ENCODE measurements at regions not wholly inside any gene's neighbourhood (a gene's known extent, or its start where the extent isn't known, plus 50 kb on each side); places are given as distances from the start of the nearest gene placed in this dataset.

DNA sequence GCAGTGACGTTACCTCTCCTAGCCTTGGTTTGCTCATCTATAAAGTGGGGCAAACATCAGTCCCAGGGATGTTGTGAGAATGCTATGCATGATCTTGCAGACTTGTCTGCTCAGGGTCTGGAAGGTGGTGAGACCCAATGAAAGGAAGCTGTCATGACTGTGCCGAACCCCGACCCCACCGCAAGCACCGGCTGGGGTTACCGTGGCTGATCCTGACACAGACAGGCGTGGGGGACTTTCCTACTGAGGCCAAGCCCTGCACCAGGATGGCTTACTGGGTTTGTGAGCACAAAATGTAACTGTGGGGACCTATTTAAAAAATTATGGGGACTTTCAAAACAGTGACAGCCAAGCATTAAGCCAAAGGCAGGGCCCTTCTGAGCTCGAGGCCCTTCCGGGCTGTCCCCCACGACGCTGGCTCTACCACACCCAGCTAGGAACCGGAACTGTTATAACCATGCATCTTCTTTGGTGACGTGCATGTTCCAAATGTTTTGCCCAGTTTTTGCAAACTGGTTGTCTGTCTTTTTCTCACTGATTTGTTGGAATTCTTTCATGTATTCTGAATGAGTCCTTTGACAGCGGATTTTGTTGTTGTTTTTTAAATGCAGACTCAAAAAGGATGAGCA lies 76.6 kb upstream of the PMEPA1 start:
- ChIA-PET POLR2A (no interaction called here), CTCF (no interaction called here)
- Histone ChIP-seq H3K9me3 (no peaks in the 10 kb centered on the region), H3K4me3 (ENCODE audit: low read depth, low read length) (no peak overlapping the region), H3K27me3 (replicated peaks; ENCODE audit: control insufficient read depth, insufficient read depth, low read length) (no peaks in the 10 kb centered on the region), H3K36me3 (ENCODE audit: control insufficient read depth, insufficient read depth, low read length) (no peaks in the 10 kb centered on the region), H3K4me1 (0 out of 2 replicates have a peak, but pooled peaks cover 5% of the 10 kb centered on the region)
- Mint-ChIP-seq H3K9me3 (ENCODE audit: unreplicated experiment) (peaks cover 5% of the 10 kb centered on the region), H3K36me3 (ENCODE audit: insufficient read depth, unreplicated experiment) (no peaks in the 10 kb centered on the region), H3K27me3 (ENCODE audit: insufficient read depth, unreplicated experiment) (no peaks in the 10 kb centered on the region), H3K4me1 (ENCODE audit: low read depth, unreplicated experiment) (peaks cover 6% of the 10 kb centered on the region), H3K27ac (ENCODE audit: unreplicated experiment) (no peak overlapping the region), H3K4me3 (ENCODE audit: unreplicated experiment) (no peak overlapping the region)
- TF ChIP-seq, protein P1, sequence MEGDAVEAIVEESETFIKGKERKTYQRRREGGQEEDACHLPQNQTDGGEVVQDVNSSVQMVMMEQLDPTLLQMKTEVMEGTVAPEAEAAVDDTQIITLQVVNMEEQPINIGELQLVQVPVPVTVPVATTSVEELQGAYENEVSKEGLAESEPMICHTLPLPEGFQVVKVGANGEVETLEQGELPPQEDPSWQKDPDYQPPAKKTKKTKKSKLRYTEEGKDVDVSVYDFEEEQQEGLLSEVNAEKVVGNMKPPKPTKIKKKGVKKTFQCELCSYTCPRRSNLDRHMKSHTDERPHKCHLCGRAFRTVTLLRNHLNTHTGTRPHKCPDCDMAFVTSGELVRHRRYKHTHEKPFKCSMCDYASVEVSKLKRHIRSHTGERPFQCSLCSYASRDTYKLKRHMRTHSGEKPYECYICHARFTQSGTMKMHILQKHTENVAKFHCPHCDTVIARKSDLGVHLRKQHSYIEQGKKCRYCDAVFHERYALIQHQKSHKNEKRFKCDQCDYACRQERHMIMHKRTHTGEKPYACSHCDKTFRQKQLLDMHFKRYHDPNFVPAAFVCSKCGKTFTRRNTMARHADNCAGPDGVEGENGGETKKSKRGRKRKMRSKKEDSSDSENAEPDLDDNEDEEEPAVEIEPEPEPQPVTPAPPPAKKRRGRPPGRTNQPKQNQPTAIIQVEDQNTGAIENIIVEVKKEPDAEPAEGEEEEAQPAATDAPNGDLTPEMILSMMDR (IDR thresholded peaks at IDR 0.05; ENCODE audit: insufficient read depth in 1 of 2, low read depth in 1 of 2, low read length in 1 of 2, severe bottlenecking in 1 of 2, unreplicated experiment in 1 of 2): no peak
- BruUV-seq (replicated peaks): no TSS peak
- peak in 1 of 2 experiments; percentile 39 for DNase-seq
- intact Hi-C loops (cut with micrococcal nuclease; ENCODE audit: unreplicated experiment): no loop called here

DNA sequence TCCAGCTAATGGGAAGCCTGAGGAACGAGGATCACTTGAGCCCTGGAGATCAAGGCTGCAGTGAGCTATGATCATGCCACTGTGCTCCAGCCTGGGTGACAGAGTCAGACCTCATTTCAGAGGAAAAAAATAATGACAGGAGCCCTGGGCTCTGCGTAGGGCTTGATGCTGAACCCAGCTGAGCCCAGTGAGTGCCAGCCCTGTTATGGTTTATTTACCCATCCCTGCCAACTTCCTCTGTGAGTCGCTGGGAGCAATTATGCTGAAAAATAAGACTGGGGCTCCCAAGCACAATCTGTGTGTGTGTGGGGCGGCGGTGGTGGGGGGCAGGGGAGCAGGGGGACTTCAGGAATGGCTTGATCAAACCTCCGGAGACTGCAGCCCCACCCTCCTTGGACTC lies 75.9 kb upstream of the PMEPA1 start:
- TF ChIP-seq, protein P1 (IDR thresholded peaks at IDR 0.05; ENCODE audit: insufficient read depth in 1 of 2, low read depth in 1 of 2, low read length in 1 of 2, severe bottlenecking in 1 of 2, unreplicated experiment in 1 of 2): no peak
- H3K27me3 ChIP-seq (replicated peaks; ENCODE audit: control insufficient read depth, insufficient read depth, low read length): no peaks in the 10 kb centered on the region
- CTCF ChIA-PET: interaction anchor here (0.5 kb wide), 1 partner anchor 95 kb away, joined by 3 read pairs; no protein-coding TSS in a partner anchor

DNA sequence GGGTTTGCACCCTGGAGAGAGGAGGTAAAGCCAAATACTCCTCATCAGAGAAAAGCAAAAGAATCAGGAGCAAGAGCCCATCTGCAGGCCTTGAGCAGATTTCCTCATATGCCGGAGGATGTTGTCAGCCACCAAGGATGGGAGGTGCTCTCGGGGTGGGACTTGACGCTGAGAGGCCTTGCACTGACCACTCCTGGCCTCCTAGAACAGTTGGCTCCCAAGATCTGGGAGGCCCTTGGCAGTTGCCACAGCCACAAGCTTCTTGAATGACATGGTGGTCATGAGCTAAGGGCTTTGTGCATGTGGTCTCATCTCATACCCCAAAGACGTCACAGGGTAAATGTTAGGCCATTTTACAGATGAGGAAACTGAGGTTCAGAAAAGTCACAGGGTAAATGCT lies 75.2 kb upstream of the PMEPA1 start:
- DNase-seq: peak in 1 of 2 experiments; percentile 34
- no peaks in the 10 kb centered on the region for H3K36me3 Mint-ChIP-seq (ENCODE audit: insufficient read depth, unreplicated experiment)
- ChIA-PET POLR2A (no interaction called here), CTCF (interaction anchor here (0.5 kb wide), 1 partner anchor 96 kb away, joined by 3 read pairs; no protein-coding TSS in a partner anchor)
- TF ChIP-seq, protein P1 (IDR thresholded peaks at IDR 0.05; ENCODE audit: insufficient read depth in 1 of 2, low read depth in 1 of 2, low read length in 1 of 2, severe bottlenecking in 1 of 2, unreplicated experiment in 1 of 2): no peak
- H3K27me3 Mint-ChIP-seq (ENCODE audit: insufficient read depth, unreplicated experiment): no peaks in the 10 kb centered on the region
- intact Hi-C loops (cut with micrococcal nuclease; ENCODE audit: unreplicated experiment): no loop called here
- Histone ChIP-seq H3K4me3 (ENCODE audit: low read depth, low read length) (no peak overlapping the region), H3K9me3 (no peaks in the 10 kb centered on the region), H3K36me3 (ENCODE audit: control insufficient read depth, insufficient read depth, low read length) (no peaks in the 10 kb centered on the region), H3K27me3 (replicated peaks; ENCODE audit: control insufficient read depth, insufficient read depth, low read length) (no peaks in the 10 kb centered on the region), H3K4me1 (peaks cover 7% of the 10 kb centered on the region)
- BruUV-seq (replicated peaks): no TSS peak
- no peak overlapping the region for H3K4me3 Mint-ChIP-seq (ENCODE audit: unreplicated experiment)
- H3K27ac Mint-ChIP-seq (ENCODE audit: unreplicated experiment): no peak overlapping the region
- H3K9me3 Mint-ChIP-seq (ENCODE audit: unreplicated experiment): peaks cover 10% of the 10 kb centered on the region
- H3K4me1 Mint-ChIP-seq (ENCODE audit: low read depth, unreplicated experiment): peaks cover 7% of the 10 kb centered on the region

More for the DNA sequence above, 75.9 kb upstream of the PMEPA1 start:
- no peaks in the 10 kb centered on the region for H3K36me3 Mint-ChIP-seq (ENCODE audit: insufficient read depth, unreplicated experiment)
- H3K4me3 ChIP-seq (ENCODE audit: low read depth, low read length): no peak overlapping the region
- no TSS peak for BruUV-seq (replicated peaks)
- no peak overlapping the region for H3K27ac Mint-ChIP-seq (ENCODE audit: unreplicated experiment)
- peak in 1 of 2 experiments; percentile 22 for DNase-seq
- H3K36me3 ChIP-seq (ENCODE audit: control insufficient read depth, insufficient read depth, low read length): no peaks in the 10 kb centered on the region
- POLR2A ChIA-PET: no interaction called here
- H3K4me1 Mint-ChIP-seq (ENCODE audit: low read depth, unreplicated experiment): peaks cover 6% of the 10 kb centered on the region
- intact Hi-C loops (cut with micrococcal nuclease; ENCODE audit: unreplicated experiment): no loop called here
- H3K4me1 ChIP-seq: 0 out of 2 replicates have a peak, but pooled peaks cover 5% of the 10 kb centered on the region
- H3K27me3 Mint-ChIP-seq (ENCODE audit: insufficient read depth, unreplicated experiment): no peaks in the 10 kb centered on the region
- peaks cover 9% of the 10 kb centered on the region for H3K9me3 Mint-ChIP-seq (ENCODE audit: unreplicated experiment)
- no peak overlapping the region for H3K4me3 Mint-ChIP-seq (ENCODE audit: unreplicated experiment)
- no peaks in the 10 kb centered on the region for H3K9me3 ChIP-seq
